Activated T-helper 1 cell treated with anti-CD3 and anti-CD28 coated beads, Interleukin-12 subunit alpha, Interleukin-12 subunit beta, Interleukin-2, Interleukin-4 antibody, amounts not matched to agents 30 ng/mL and 10 ng/mL and 1 ng/mL, durations not matched to agents 14 hours and 24 hours and 36 hours (primary cell): ENCODE measurements at regions not wholly inside any gene's neighbourhood (a gene's known extent, or its start where the extent isn't known, plus 50 kb on each side); places are given as distances from the start of the nearest gene placed in this dataset.

Experiments used
- DNase-seq: peaks from one replicate; pipeline ENCODE4 v3.0.0; 2021; ENCODE audit warnings: low spot score
- H3K27ac Mint-ChIP-seq: one replicate; pipeline ENCODE4 v1.8.0; 2021; ENCODE audit warnings: mild to moderate bottlenecking, mixed read lengths
- H3K27me3 Mint-ChIP-seq: one replicate; pipeline ENCODE4 v1.8.0; 2022; ENCODE audit warnings: mild to moderate bottlenecking, moderate library complexity, mixed read lengths; ENCODE audit not compliant: insufficient read depth
- H3K36me3 Mint-ChIP-seq: one replicate; pipeline ENCODE4 v1.8.0; 2021; ENCODE audit warnings: low read depth, mixed read lengths
- H3K4me1 Mint-ChIP-seq: one replicate; pipeline ENCODE4 v1.8.0; 2021; ENCODE audit warnings: low read depth, mixed read lengths
- H3K4me3 Mint-ChIP-seq: one replicate; pipeline ENCODE4 v1.8.0; 2021; ENCODE audit warnings: mild to moderate bottlenecking, moderate library complexity, mixed read lengths
- H3K9me3 Mint-ChIP-seq: one replicate; pipeline ENCODE4 v1.8.0; 2021; ENCODE audit warnings: mixed read lengths
- intact Hi-C: fragments of 100-400 bp; cut with micrococcal nuclease; formaldehyde crosslinking; loops from one replicate; pipeline ENCODE4 v1.15.1; 2024

GRCh38 chr5:4159681-4160080, 564.0 kb downstream of the IRX1 start:
- no peak for DNase-seq
- H3K4me1 Mint-ChIP-seq: no peaks in the 10 kb centered on the region
- no peak overlapping the region for H3K4me3 Mint-ChIP-seq
- no peaks in the 10 kb centered on the region for H3K9me3 Mint-ChIP-seq
- H3K27ac Mint-ChIP-seq: no peak overlapping the region
- no peaks in the 10 kb centered on the region for H3K27me3 Mint-ChIP-seq
- intact Hi-C loops: no loop called here
- no peaks in the 10 kb centered on the region for H3K36me3 Mint-ChIP-seq

- no peaks in the 10 kb centered on the region for H3K27me3 Mint-ChIP-seq
- H3K27ac Mint-ChIP-seq: no peak overlapping the region
- no peaks in the 10 kb centered on the region for H3K9me3 Mint-ChIP-seq
- no peak for DNase-seq
- H3K36me3 Mint-ChIP-seq: no peaks in the 10 kb centered on the region
- H3K4me3 Mint-ChIP-seq: no peak overlapping the region
- intact Hi-C loops: no loop called here
- no peaks in the 10 kb centered on the region for H3K4me1 Mint-ChIP-seq
Measured at GRCh38 chr5:4164167-4164566, 568.5 kb downstream of the IRX1 start.

GRCh38 chr5:4180703-4181102, 585.1 kb downstream of the IRX1 start:
- Mint-ChIP-seq H3K36me3 (no peaks in the 10 kb centered on the region), H3K27ac (no peak overlapping the region), H3K4me3 (no peak overlapping the region), H3K4me1 (no peaks in the 10 kb centered on the region), H3K9me3 (peaks cover 34% of the 10 kb centered on the region), H3K27me3 (no peaks in the 10 kb centered on the region)
- intact Hi-C loops: no loop called here
- no peak for DNase-seq

- H3K4me1 Mint-ChIP-seq: no peaks in the 10 kb centered on the region
- peaks cover 30% of the 10 kb centered on the region for H3K9me3 Mint-ChIP-seq
- H3K27me3 Mint-ChIP-seq: no peaks in the 10 kb centered on the region
- DNase-seq: no peak
- no peaks in the 10 kb centered on the region for H3K36me3 Mint-ChIP-seq
- no peak overlapping the region for H3K4me3 Mint-ChIP-seq
- H3K27ac Mint-ChIP-seq: no peak overlapping the region
- intact Hi-C loops: no loop called here
Measured at GRCh38 chr5:4182144-4182543, 586.5 kb downstream of the IRX1 start.

DNA sequence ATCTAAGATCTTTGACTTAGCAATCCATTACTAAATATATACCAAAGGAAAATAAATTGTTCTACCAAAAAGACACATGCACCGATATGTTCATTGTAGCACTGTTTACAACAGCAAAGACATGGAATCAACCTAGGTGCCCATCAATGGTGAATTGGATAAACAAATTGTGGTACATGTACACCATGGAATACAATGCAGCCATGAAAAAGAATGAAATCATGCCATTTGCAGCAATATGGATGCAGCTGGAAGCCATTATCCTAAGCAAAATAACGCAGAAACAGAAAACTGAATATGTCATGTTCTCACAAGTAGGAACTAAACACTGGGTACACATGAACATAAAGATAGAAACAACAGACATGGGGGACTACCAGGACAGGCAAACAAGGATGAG, 589.5 kb downstream of the IRX1 start:
- no peaks in the 10 kb centered on the region for H3K4me1 Mint-ChIP-seq
- H3K27me3 Mint-ChIP-seq: no peaks in the 10 kb centered on the region
- H3K9me3 Mint-ChIP-seq: peaks cover 19% of the 10 kb centered on the region
- DNase-seq: no peak
- H3K36me3 Mint-ChIP-seq: no peaks in the 10 kb centered on the region
- no peak overlapping the region for H3K4me3 Mint-ChIP-seq
- intact Hi-C loops: no loop called here
- H3K27ac Mint-ChIP-seq: no peak overlapping the region

DNA sequence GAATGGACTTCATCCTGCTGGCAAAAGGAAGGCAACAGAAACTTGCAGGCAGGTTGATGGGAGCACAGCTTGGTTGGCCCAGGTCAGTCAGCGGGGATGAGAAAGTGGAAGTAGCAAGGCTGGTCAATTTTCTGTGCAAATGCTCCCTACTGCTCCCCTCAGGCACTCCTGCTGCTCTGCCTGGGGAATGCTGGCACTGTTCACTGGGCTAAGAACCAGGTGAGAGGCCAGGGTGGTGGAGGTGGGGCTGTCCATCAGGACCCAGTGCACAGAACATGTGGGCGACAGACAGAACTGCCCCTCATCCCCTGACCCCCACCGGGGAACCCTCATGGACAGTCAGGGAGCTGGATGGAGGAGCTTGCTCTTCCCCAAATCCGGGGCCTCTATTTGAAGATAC, 593.1 kb downstream of the IRX1 start:
- H3K4me1 Mint-ChIP-seq: no peaks in the 10 kb centered on the region
- peaks cover 16% of the 10 kb centered on the region for H3K9me3 Mint-ChIP-seq
- no peak overlapping the region for H3K27ac Mint-ChIP-seq
- no peaks in the 10 kb centered on the region for H3K27me3 Mint-ChIP-seq
- H3K4me3 Mint-ChIP-seq: no peak overlapping the region
- DNase-seq: no peak
- intact Hi-C loops: no loop called here
- no peaks in the 10 kb centered on the region for H3K36me3 Mint-ChIP-seq

DNA sequence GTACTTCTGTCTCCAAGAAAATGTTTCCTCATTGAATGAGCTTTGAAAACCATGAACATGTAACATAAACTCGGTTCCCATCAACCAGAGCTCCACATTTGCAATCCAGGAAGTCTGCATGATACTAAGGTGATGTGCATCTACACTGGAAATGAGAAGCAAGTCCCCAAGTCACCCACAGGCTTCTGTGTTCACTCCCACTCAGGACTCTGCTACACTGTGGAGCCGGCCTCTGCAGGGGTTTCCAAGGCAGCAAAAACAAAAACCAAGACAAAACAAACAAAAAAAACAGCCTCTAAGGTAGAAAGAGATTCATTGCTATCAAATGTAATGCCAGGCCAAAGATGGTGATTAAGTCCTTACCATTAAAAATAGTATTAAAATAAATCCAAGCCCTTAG, 593.7 kb downstream of the IRX1 start:
- DNase-seq: peak; percentile 43
- Mint-ChIP-seq H3K4me3 (no peak overlapping the region), H3K36me3 (no peaks in the 10 kb centered on the region), H3K27ac (no peak overlapping the region), H3K9me3 (peaks cover 11% of the 10 kb centered on the region), H3K27me3 (no peaks in the 10 kb centered on the region), H3K4me1 (no peaks in the 10 kb centered on the region)
- intact Hi-C loops: no loop called here

DNA sequence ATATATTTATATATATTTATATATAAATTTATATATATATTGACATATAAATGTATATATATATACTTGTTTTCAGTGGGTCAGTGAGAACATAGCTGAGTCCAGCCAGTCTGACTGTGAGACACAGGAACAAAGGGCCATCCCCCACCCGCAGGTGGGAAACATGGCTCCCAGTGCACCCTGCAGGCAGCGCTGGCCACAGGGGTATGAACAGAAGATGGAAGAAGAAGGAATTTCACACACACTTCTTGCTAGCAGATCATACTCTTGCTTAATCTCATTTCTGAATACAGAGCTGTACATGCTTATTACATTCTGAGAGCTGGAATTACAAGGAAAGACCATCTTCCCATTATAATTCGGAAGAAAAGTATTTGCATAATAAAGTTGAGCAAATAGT, 595.4 kb downstream of the IRX1 start:
- Mint-ChIP-seq H3K36me3 (no peaks in the 10 kb centered on the region), H3K27me3 (no peaks in the 10 kb centered on the region), H3K27ac (no peak overlapping the region), H3K9me3 (no peaks in the 10 kb centered on the region), H3K4me3 (no peak overlapping the region), H3K4me1 (no peaks in the 10 kb centered on the region)
- intact Hi-C loops: no loop called here
- DNase-seq: no peak

DNA sequence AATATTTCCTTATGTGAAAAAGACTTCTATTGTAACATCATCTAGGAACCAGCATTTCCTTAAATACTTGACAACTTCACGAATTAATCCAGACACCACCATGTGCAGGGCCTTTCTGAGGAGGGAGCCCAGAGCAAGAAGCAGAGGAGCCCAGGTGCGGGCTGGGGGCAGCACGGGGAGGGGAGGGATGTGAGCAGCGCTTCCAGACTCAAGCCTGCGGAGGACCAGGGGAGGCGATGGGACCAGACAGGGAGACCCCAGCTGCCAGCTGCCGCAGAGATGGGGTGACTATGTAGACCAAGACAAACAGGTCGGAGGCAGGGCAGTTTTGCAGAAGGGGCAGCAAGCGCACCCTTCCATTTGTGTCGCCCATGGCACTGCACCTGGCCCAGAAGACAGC, 596.1 kb downstream of the IRX1 start:
- no peak for DNase-seq
- no peaks in the 10 kb centered on the region for H3K4me1 Mint-ChIP-seq
- no peak overlapping the region for H3K27ac Mint-ChIP-seq
- no peaks in the 10 kb centered on the region for H3K36me3 Mint-ChIP-seq
- H3K9me3 Mint-ChIP-seq: no peaks in the 10 kb centered on the region
- no peak overlapping the region for H3K4me3 Mint-ChIP-seq
- no peaks in the 10 kb centered on the region for H3K27me3 Mint-ChIP-seq
- intact Hi-C loops: no loop called here

GRCh38 chr5:4192111-4192510, 596.5 kb downstream of the IRX1 start:
- no peak overlapping the region for H3K4me3 Mint-ChIP-seq
- intact Hi-C loops: no loop called here
- no peaks in the 10 kb centered on the region for H3K36me3 Mint-ChIP-seq
- H3K27ac Mint-ChIP-seq: no peak overlapping the region
- DNase-seq: no peak
- H3K4me1 Mint-ChIP-seq: no peaks in the 10 kb centered on the region
- H3K9me3 Mint-ChIP-seq: no peaks in the 10 kb centered on the region
- no peaks in the 10 kb centered on the region for H3K27me3 Mint-ChIP-seq

DNA sequence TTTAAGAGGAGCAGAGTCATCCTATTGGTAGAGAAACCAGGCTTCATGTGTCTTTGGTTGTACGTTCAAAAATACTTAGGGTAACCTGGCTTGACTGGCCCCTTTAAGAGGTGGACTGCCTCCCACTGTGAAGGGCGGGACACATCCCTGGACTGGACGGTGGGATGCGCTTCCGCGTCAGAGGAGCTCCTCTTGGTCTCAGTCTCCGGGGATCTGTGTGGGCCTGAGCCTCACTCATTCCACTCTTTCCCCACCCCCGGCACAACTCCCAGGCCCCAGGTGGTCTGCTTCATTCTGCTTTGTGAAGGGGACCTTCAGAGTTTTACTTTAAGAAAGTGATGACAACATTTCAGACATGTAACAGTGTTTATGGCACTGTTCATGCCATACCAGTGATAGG, 601.1 kb downstream of the IRX1 start:
- H3K4me1 Mint-ChIP-seq: no peaks in the 10 kb centered on the region
- no peaks in the 10 kb centered on the region for H3K9me3 Mint-ChIP-seq
- DNase-seq: no peak
- no peak overlapping the region for H3K27ac Mint-ChIP-seq
- no peaks in the 10 kb centered on the region for H3K36me3 Mint-ChIP-seq
- H3K27me3 Mint-ChIP-seq: no peaks in the 10 kb centered on the region
- intact Hi-C loops: no loop called here
- H3K4me3 Mint-ChIP-seq: no peak overlapping the region

DNA sequence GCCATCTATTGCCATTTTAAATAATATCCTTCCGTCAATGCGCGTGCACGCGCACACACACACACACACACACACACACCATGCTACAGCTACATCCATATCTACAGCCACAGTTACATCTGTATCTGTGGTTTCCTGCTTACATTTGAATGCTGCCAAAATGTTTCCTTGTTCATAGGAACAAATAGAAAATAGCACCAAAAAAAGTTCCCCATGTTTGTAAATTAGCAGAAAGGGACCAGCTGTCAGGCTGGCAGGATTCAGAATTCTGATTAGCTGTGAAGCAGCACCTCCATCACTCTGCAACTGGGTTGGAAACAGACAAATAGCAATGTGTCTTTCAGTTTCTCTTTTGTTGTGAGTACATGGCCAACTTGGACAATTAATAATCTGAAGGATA, 601.5 kb downstream of the IRX1 start:
- H3K27me3 Mint-ChIP-seq: no peaks in the 10 kb centered on the region
- no peaks in the 10 kb centered on the region for H3K4me1 Mint-ChIP-seq
- H3K4me3 Mint-ChIP-seq: no peak overlapping the region
- DNase-seq: no peak
- no peaks in the 10 kb centered on the region for H3K36me3 Mint-ChIP-seq
- H3K27ac Mint-ChIP-seq: no peak overlapping the region
- H3K9me3 Mint-ChIP-seq: no peaks in the 10 kb centered on the region
- intact Hi-C loops: no loop called here

GRCh38 chr5:4198461-4198860, 602.8 kb downstream of the IRX1 start:
- Mint-ChIP-seq H3K4me3 (no peak overlapping the region), H3K4me1 (no peaks in the 10 kb centered on the region), H3K27me3 (no peaks in the 10 kb centered on the region), H3K36me3 (no peaks in the 10 kb centered on the region), H3K9me3 (no peaks in the 10 kb centered on the region), H3K27ac (no peak overlapping the region)
- intact Hi-C loops: no loop called here
- no peak for DNase-seq

- intact Hi-C loops: no loop called here
- DNase-seq: no peak
- H3K27ac Mint-ChIP-seq: no peak overlapping the region
- H3K4me3 Mint-ChIP-seq: no peak overlapping the region
- H3K4me1 Mint-ChIP-seq: no peaks in the 10 kb centered on the region
- H3K36me3 Mint-ChIP-seq: no peaks in the 10 kb centered on the region
- no peaks in the 10 kb centered on the region for H3K9me3 Mint-ChIP-seq
- H3K27me3 Mint-ChIP-seq: no peaks in the 10 kb centered on the region
Measured at GRCh38 chr5:4199049-4199841, 603.6 kb downstream of the IRX1 start.
